HEK293 (cell line): ENCODE measurements at regions not wholly inside any gene's neighbourhood (a gene's known extent, or its start where the extent isn't known, plus 50 kb on each side); places are given as distances from the start of the nearest gene placed in this dataset.

Experiments used
- BCL11A ChIP-seq: fragments of 450-650 bp; formaldehyde crosslinking; IDR thresholded peaks from 2 replicates; pipeline ENCODE4 v1.5.1; 2016; ENCODE audit warnings: low read depth, missing biosample characterization, missing genetic modification characterization
- PATZ1 ChIP-seq: fragments of 450-650 bp; formaldehyde crosslinking; IDR thresholded peaks from 2 replicates; pipeline ENCODE4 v1.5.1; 2016; ENCODE audit warnings: missing biosample characterization, missing genetic modification characterization
- SP3 ChIP-seq: fragments of 450-650 bp; formaldehyde crosslinking; IDR thresholded peaks from 2 replicates; pipeline ENCODE4 v1.5.1; 2016; ENCODE audit warnings: missing biosample characterization, missing genetic modification characterization
- ZBTB10 ChIP-seq: fragments of 450-650 bp; formaldehyde crosslinking; IDR thresholded peaks from 2 replicates; pipeline ENCODE4 v1.5.1; 2016; ENCODE audit warnings: missing biosample characterization, missing genetic modification characterization
- ZNF112 ChIP-seq: fragments of 450-650 bp; formaldehyde crosslinking; IDR thresholded peaks from 2 replicates; pipeline ENCODE4 v1.5.0; 2017; ENCODE audit warnings: missing biosample characterization, missing genetic modification characterization
- ZNF121 ChIP-seq: fragments of 450-650 bp; formaldehyde crosslinking; IDR thresholded peaks from 2 replicates; pipeline ENCODE4 v1.5.1; 2016; ENCODE audit warnings: missing biosample characterization, missing genetic modification characterization
- ZNF146 ChIP-seq: fragments of 450-650 bp; formaldehyde crosslinking; IDR thresholded peaks from 2 replicates; pipeline ENCODE4 v1.5.1; 2016; ENCODE audit warnings: missing biosample characterization, missing genetic modification characterization
- ZNF274 ChIP-seq, 2 experiments: fragments of 200-500 bp in 1 of 2; fragments of 450-650 bp in 1 of 2; sonication (Bioruptor generic) in 1 of 2; formaldehyde crosslinking in 1 of 2; IDR thresholded peaks; 2 replicates each; pipeline versions ENCODE4 v1.5.1 to v1.6.1; 2014 to 2016; ENCODE audit warnings: borderline replicate concordance in 1 of 2, inconsistent platforms in 1 of 2, low read length in 1 of 2, missing biosample characterization in 1 of 2, missing genetic modification characterization in 1 of 2
- ZNF777 ChIP-seq: fragments of 450-650 bp; formaldehyde crosslinking; IDR thresholded peaks from 2 replicates; pipeline ENCODE4 v1.5.1; 2017; ENCODE audit warnings: missing biosample characterization, missing genetic modification characterization, borderline replicate concordance
- TF ChIP-seq, protein P1 (sequence below): fragments of 450-650 bp; formaldehyde crosslinking; IDR thresholded peaks from 2 replicates; pipeline ENCODE4 v1.5.1; 2016; ENCODE audit warnings: missing biosample characterization, missing genetic modification characterization

DNA sequence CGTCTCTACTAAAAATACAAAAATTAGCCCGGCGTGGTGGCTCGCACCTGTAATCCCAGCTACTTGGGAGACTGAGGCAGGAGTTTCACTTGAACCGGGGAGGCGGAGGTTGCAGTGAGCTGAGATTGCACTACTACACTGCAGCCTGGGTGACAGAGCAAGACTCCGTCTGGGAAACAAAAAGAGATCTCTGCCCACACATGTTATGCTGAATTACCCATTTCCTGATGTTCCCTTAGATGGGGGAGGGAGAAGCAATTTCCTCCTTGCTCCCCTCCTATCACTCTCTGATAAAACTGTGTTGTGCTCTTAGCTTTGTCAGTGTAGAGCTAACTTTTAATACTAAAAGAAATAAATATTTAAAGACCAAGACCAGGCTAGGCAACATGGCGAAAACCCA is 102.5 kb downstream of the LARP7 start:
- TF ChIP-seq, protein P1, sequence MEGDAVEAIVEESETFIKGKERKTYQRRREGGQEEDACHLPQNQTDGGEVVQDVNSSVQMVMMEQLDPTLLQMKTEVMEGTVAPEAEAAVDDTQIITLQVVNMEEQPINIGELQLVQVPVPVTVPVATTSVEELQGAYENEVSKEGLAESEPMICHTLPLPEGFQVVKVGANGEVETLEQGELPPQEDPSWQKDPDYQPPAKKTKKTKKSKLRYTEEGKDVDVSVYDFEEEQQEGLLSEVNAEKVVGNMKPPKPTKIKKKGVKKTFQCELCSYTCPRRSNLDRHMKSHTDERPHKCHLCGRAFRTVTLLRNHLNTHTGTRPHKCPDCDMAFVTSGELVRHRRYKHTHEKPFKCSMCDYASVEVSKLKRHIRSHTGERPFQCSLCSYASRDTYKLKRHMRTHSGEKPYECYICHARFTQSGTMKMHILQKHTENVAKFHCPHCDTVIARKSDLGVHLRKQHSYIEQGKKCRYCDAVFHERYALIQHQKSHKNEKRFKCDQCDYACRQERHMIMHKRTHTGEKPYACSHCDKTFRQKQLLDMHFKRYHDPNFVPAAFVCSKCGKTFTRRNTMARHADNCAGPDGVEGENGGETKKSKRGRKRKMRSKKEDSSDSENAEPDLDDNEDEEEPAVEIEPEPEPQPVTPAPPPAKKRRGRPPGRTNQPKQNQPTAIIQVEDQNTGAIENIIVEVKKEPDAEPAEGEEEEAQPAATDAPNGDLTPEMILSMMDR, result no peak
- TF ChIP-seq ZNF274 (IDR thresholded peaks at IDR 0.05; ENCODE audit: low read length) (no peak), ZNF274 (tag by site-specific recombination; IDR thresholded peaks at IDR 0.05; ENCODE audit: borderline replicate concordance) (no peak), ZNF121 (no peak), BCL11A (no peak), SP3 (tag by site-specific recombination) (no peak), ZNF112 (tag by site-specific recombination) (no peak), ZNF146 (tag by site-specific recombination) (no peak), ZNF777 (tag by site-specific recombination) (no peak), PATZ1 (no peak), ZBTB10 (tag by site-specific recombination) (no peak)
